Activated CD4-positive, alpha-beta memory T cell treated with anti-CD3 and anti-CD28 coated beads for 36 hours (primary cell): ENCODE measurements at regions not wholly inside any gene's neighbourhood (a gene's known extent, or its start where the extent isn't known, plus 50 kb on each side); places are given as distances from the start of the nearest gene placed in this dataset.

Source experiments
- CTCF ChIA-PET: fragments of 350-600 bp; sonication (Branson Sonifier 250); formaldehyde crosslinking; loops from one replicate; lab custom pipeline; 2021; ENCODE audit warnings: antibody characterized with exemption, inconsistent platforms; lab: Charles Lee
- POLR2A ChIA-PET: fragments of 350-600 bp; sonication (Branson Sonifier 250); formaldehyde crosslinking; loops from one replicate; lab custom pipeline; 2021; ENCODE audit warnings: antibody characterized with exemption; lab: Charles Lee
- DNase-seq: peaks from one replicate; pipeline ENCODE4 v3.0.0-alpha.2; 2020
- H3K27ac Mint-ChIP-seq: one replicate; pipeline ENCODE4 v1.8.0; 2021; ENCODE audit warnings: mixed read lengths
- H3K27me3 Mint-ChIP-seq: one replicate; pipeline ENCODE4 v1.8.0; 2021; ENCODE audit warnings: mixed read lengths
- H3K36me3 Mint-ChIP-seq: one replicate; pipeline ENCODE4 v1.8.0; 2021; ENCODE audit warnings: mixed read lengths
- H3K4me1 Mint-ChIP-seq: one replicate; pipeline ENCODE4 v1.8.0; 2021; ENCODE audit warnings: low read depth, mixed read lengths
- H3K4me3 Mint-ChIP-seq: one replicate; pipeline ENCODE4 v1.8.0; 2021; ENCODE audit warnings: mild to moderate bottlenecking, mixed read lengths
- H3K9me3 Mint-ChIP-seq: one replicate; pipeline ENCODE4 v1.8.0; 2021; ENCODE audit warnings: mixed read lengths
- intact Hi-C: fragments of 100-400 bp; cut with micrococcal nuclease; formaldehyde crosslinking; loops from one replicate; pipeline ENCODE4 v1.15.1; 2023

- H3K4me1 Mint-ChIP-seq: no peaks in the 10 kb centered on the region
- H3K36me3 Mint-ChIP-seq: no peaks in the 10 kb centered on the region
- ChIA-PET CTCF (no interaction called here), POLR2A (no interaction called here)
- peaks cover 12% of the 10 kb centered on the region for H3K27me3 Mint-ChIP-seq
- no peak overlapping the region for H3K4me3 Mint-ChIP-seq
- intact Hi-C loops: no loop called here
- DNase-seq: no peak
- no peak overlapping the region for H3K27ac Mint-ChIP-seq
- H3K9me3 Mint-ChIP-seq: peaks cover 8% of the 10 kb centered on the region
Measured at GRCh38 chr15:68517285-68517761, 61.5 kb upstream of the CORO2B start.

- Mint-ChIP-seq H3K27ac (no peak overlapping the region), H3K4me3 (no peak overlapping the region), H3K4me1 (no peaks in the 10 kb centered on the region), H3K27me3 (peaks cover 16% of the 10 kb centered on the region), H3K9me3 (peaks cover 8% of the 10 kb centered on the region), H3K36me3 (no peaks in the 10 kb centered on the region)
- ChIA-PET CTCF (no interaction called here), POLR2A (no interaction called here)
- intact Hi-C loops: no loop called here
- no peak for DNase-seq
Measured at GRCh38 chr15:68518046-68518445, 60.7 kb upstream of the CORO2B start.

- CTCF ChIA-PET: no interaction called here
- DNase-seq: no peak
- no peak overlapping the region for H3K27ac Mint-ChIP-seq
- H3K36me3 Mint-ChIP-seq: no peaks in the 10 kb centered on the region
- H3K4me3 Mint-ChIP-seq: no peak overlapping the region
- POLR2A ChIA-PET: no interaction called here
- H3K9me3 Mint-ChIP-seq: no peaks in the 10 kb centered on the region
- no peaks in the 10 kb centered on the region for H3K4me1 Mint-ChIP-seq
- intact Hi-C loops: no loop called here
- H3K27me3 Mint-ChIP-seq: peaks cover 22% of the 10 kb centered on the region
Measured at GRCh38 chr15:68518785-68519430, 59.9 kb upstream of the CORO2B start.

- H3K27ac Mint-ChIP-seq: no peak overlapping the region
- peaks cover 14% of the 10 kb centered on the region for H3K4me1 Mint-ChIP-seq
- POLR2A ChIA-PET: no interaction called here
- no peaks in the 10 kb centered on the region for H3K9me3 Mint-ChIP-seq
- CTCF ChIA-PET: interaction anchor here (0.9 to 1.6 kb wide), 4 partner anchors 25 to 219 kb away, joined by 4 to 7 read pairs (median 4); no protein-coding TSS in a partner anchor
- no peaks in the 10 kb centered on the region for H3K36me3 Mint-ChIP-seq
- peaks cover 20% of the 10 kb centered on the region for H3K27me3 Mint-ChIP-seq
- intact Hi-C loops: no loop called here
- no peak for DNase-seq
- no peak overlapping the region for H3K4me3 Mint-ChIP-seq
Measured at GRCh38 chr15:68524753-68525584, 53.8 kb upstream of the CORO2B start.

GRCh38 chr15:68525815-68526214 is 53.0 kb upstream of the CORO2B start:
- POLR2A ChIA-PET: no interaction called here
- Mint-ChIP-seq H3K4me1 (peaks cover 14% of the 10 kb centered on the region), H3K4me3 (no peak overlapping the region), H3K27ac (no peak overlapping the region), H3K27me3 (peaks cover 17% of the 10 kb centered on the region), H3K36me3 (no peaks in the 10 kb centered on the region), H3K9me3 (peaks cover 2% of the 10 kb centered on the region)
- CTCF ChIA-PET: interaction anchor here (1.0 to 1.6 kb wide), 2 partner anchors 24 to 220 kb away, joined by 4 to 5 read pairs; no protein-coding TSS in a partner anchor
- DNase-seq: no peak
- intact Hi-C loops: no loop called here

- peaks cover 18% of the 10 kb centered on the region for H3K27me3 Mint-ChIP-seq
- H3K4me3 Mint-ChIP-seq: no peak overlapping the region
- CTCF ChIA-PET: interaction anchor here (1.0 to 1.6 kb wide), 3 partner anchors 20 to 220 kb away, joined by 3 to 5 read pairs (median 4); no protein-coding TSS in a partner anchor
- H3K36me3 Mint-ChIP-seq: no peaks in the 10 kb centered on the region
- intact Hi-C loops: no loop called here
- DNase-seq: no peak
- no peak overlapping the region for H3K27ac Mint-ChIP-seq
- POLR2A ChIA-PET: no interaction called here
- peaks cover 3% of the 10 kb centered on the region for H3K9me3 Mint-ChIP-seq
- H3K4me1 Mint-ChIP-seq: peaks cover 14% of the 10 kb centered on the region
Measured at GRCh38 chr15:68526269-68526668, 52.5 kb upstream of the CORO2B start.

- Mint-ChIP-seq H3K4me3 (no peak overlapping the region), H3K9me3 (peaks cover 3% of the 10 kb centered on the region), H3K4me1 (peaks cover 14% of the 10 kb centered on the region), H3K27me3 (peaks cover 19% of the 10 kb centered on the region), H3K27ac (no peak overlapping the region), H3K36me3 (no peaks in the 10 kb centered on the region)
- ChIA-PET CTCF (interaction anchor here (1.3 to 1.5 kb wide), 3 partner anchors 19 to 220 kb away, joined by 3 to 6 read pairs (median 3); no protein-coding TSS in a partner anchor), POLR2A (no interaction called here)
- intact Hi-C loops: no loop called here
- DNase-seq: no peak
Measured at GRCh38 chr15:68526784-68527183, 52.0 kb upstream of the CORO2B start.

- intact Hi-C loops: no loop called here
- H3K36me3 Mint-ChIP-seq: peaks cover 4% of the 10 kb centered on the region
- H3K27me3 Mint-ChIP-seq: peaks cover 12% of the 10 kb centered on the region
- peaks cover 14% of the 10 kb centered on the region for H3K4me1 Mint-ChIP-seq
- DNase-seq: no peak
- H3K27ac Mint-ChIP-seq: no peak overlapping the region
- H3K9me3 Mint-ChIP-seq: peaks cover 15% of the 10 kb centered on the region
- no peak overlapping the region for H3K4me3 Mint-ChIP-seq
- POLR2A ChIA-PET: no interaction called here
- CTCF ChIA-PET: no interaction called here
Measured at GRCh38 chr15:68528626-68529290, 50.0 kb upstream of the CORO2B start.
